Peyer's patch (tissue), 4 donors: ENCODE measurements at regions not wholly inside any gene's neighbourhood (a gene's known extent, or its start where the extent isn't known, plus 50 kb on each side); places are given as distances from the start of the nearest gene placed in this dataset.

Source experiments
- DNase-seq, 3 donors: peaks; one replicate each; pipeline ENCODE4 v3.0.0-alpha.2; 2017 to 2019
- H3K27ac ChIP-seq, 4 donors: fragments of 200-600 bp; sonication (generic); one replicate each; pipeline ENCODE4 v1.5.1; 2016 to 2019
- H3K27me3 ChIP-seq, 2 donors: fragments of 200-600 bp; sonication (generic); one replicate each; pipeline ENCODE4 v1.5.1; 2019
- H3K36me3 ChIP-seq, 3 donors: fragments of 200-600 bp; sonication (generic); one replicate each; pipeline ENCODE4 v1.5.1; 2016 to 2019
- H3K4me1 ChIP-seq, 4 donors: fragments of 200-600 bp; sonication (generic); one replicate each; pipeline ENCODE4 v1.5.1; 2016 to 2019
- H3K4me3 ChIP-seq, 4 donors: fragments of 200-600 bp; sonication (generic); 1 replicate in 3 of 4; 2 replicates in 1 of 4; pipeline ENCODE4 v1.5.1; 2016 to 2019; ENCODE audit warnings: mild to moderate bottlenecking in 1 of 4
- H3K9me3 ChIP-seq, 4 donors: fragments of 200-600 bp; sonication (generic); one replicate each; pipeline ENCODE4 v1.5.1; 2016 to 2019; ENCODE audit warnings: mild to moderate bottlenecking in 1 of 4
- POLR2A ChIP-seq, 2 donors: fragments of 450-650 bp; IDR thresholded peaks; one replicate each; pipeline ENCODE4 v1.5.1; 2017; ENCODE audit warnings: antibody characterized with exemption in 2 of 2, mild to moderate bottlenecking in 2 of 2, moderate library complexity in 2 of 2
- TF ChIP-seq, protein P1 (sequence below), 6 experiments: fragments of 450-650 bp in 4 of 6; fragments of 200-600 bp in 2 of 6; sonication (generic) in 1 of 6; IDR thresholded peaks; one replicate each; pipeline ENCODE4 v1.5.1; 2017 to 2019; ENCODE audit warnings: antibody characterized with exemption in 6 of 6, mild to moderate bottlenecking in 3 of 6, moderate library complexity in 1 of 6

GRCh38 chr20:61086031-61086430 lies 166.0 kb upstream of the CDH4 start:
- H3K27me3 ChIP-seq, result no peaks in the 10 kb centered on the region
- no peak overlapping the region for H3K4me3 ChIP-seq
- no peaks in the 10 kb centered on the region for H3K4me1 ChIP-seq
- H3K36me3 ChIP-seq, result no peaks in the 10 kb centered on the region
- no peak overlapping the region for H3K27ac ChIP-seq
- H3K9me3 ChIP-seq, result no peaks in the 10 kb centered on the region
- TF ChIP-seq, protein P1, sequence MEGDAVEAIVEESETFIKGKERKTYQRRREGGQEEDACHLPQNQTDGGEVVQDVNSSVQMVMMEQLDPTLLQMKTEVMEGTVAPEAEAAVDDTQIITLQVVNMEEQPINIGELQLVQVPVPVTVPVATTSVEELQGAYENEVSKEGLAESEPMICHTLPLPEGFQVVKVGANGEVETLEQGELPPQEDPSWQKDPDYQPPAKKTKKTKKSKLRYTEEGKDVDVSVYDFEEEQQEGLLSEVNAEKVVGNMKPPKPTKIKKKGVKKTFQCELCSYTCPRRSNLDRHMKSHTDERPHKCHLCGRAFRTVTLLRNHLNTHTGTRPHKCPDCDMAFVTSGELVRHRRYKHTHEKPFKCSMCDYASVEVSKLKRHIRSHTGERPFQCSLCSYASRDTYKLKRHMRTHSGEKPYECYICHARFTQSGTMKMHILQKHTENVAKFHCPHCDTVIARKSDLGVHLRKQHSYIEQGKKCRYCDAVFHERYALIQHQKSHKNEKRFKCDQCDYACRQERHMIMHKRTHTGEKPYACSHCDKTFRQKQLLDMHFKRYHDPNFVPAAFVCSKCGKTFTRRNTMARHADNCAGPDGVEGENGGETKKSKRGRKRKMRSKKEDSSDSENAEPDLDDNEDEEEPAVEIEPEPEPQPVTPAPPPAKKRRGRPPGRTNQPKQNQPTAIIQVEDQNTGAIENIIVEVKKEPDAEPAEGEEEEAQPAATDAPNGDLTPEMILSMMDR (IDR thresholded peaks at IDR 0.05), result no peak
- no peak for TF ChIP-seq POLR2A (IDR thresholded peaks at IDR 0.05)
- DNase-seq, result no peak

- H3K4me3 ChIP-seq, result no peak overlapping the region
Measured at GRCh38 chr20:61090541-61090940, 161.5 kb upstream of the CDH4 start.

GRCh38 chr20:61092251-61092650 lies 159.8 kb upstream of the CDH4 start:
- H3K27ac ChIP-seq, result no peak overlapping the region
- H3K4me1 ChIP-seq, result no peaks in the 10 kb centered on the region
- no peaks in the 10 kb centered on the region for H3K27me3 ChIP-seq
- no peak overlapping the region for H3K4me3 ChIP-seq
- no peaks in the 10 kb centered on the region for H3K36me3 ChIP-seq
- no peak for DNase-seq
- H3K9me3 ChIP-seq, result peaks cover 0 to 5% (median 0%) of the 10 kb centered on the region in 4 donors
- TF ChIP-seq, protein P1 (IDR thresholded peaks at IDR 0.05), result no peak
- no peak for TF ChIP-seq POLR2A (IDR thresholded peaks at IDR 0.05)

More at GRCh38 chr20:61090541-61090940, 161.5 kb upstream of the CDH4 start:
- H3K4me1 ChIP-seq, result no peaks in the 10 kb centered on the region
- no peak for TF ChIP-seq POLR2A (IDR thresholded peaks at IDR 0.05)
- H3K9me3 ChIP-seq, result peaks cover 0 to 5% (median 0%) of the 10 kb centered on the region in 4 donors
- no peaks in the 10 kb centered on the region for H3K36me3 ChIP-seq
- H3K27me3 ChIP-seq, result no peaks in the 10 kb centered on the region
- DNase-seq, result no peak
- H3K27ac ChIP-seq, result no peak overlapping the region

DNA sequence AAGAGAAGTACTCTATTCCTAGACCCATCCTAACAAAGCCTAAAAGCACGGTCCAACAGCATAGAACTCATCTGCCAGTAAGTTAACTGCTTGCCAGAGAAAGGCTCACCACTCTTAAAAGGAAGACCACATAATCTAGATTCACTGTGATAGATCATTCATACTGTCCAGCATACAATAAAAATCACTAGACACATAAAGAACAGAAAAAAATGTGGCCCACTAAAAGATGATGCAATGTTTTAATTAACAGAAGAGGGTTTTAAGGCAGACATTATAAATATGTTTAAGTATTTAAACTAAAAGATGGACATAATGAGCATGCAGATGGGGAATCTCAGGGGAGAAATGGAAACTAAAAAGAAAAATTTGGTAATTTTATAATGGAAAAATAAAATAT lies 157.5 kb upstream of the CDH4 start:
- TF ChIP-seq, protein P1 (IDR thresholded peaks at IDR 0.05), result no peak
- no peak for TF ChIP-seq POLR2A (IDR thresholded peaks at IDR 0.05)
- H3K36me3 ChIP-seq, result no peaks in the 10 kb centered on the region
- no peak for DNase-seq

GRCh38 chr20:61096463-61096862 lies 155.6 kb upstream of the CDH4 start:
- TF ChIP-seq, protein P1 (IDR thresholded peaks at IDR 0.05), result no peak
- no peak for TF ChIP-seq POLR2A (IDR thresholded peaks at IDR 0.05)
- Histone ChIP-seq H3K4me3 (no peak overlapping the region), H3K9me3 (peaks cover 0 to 5% (median 0%) of the 10 kb centered on the region in 4 donors), H3K4me1 (no peaks in the 10 kb centered on the region), H3K36me3 (no peaks in the 10 kb centered on the region), H3K27ac (no peak overlapping the region), H3K27me3 (no peaks in the 10 kb centered on the region)
- DNase-seq, result no peak

More for the DNA sequence above, 157.5 kb upstream of the CDH4 start:
- no peak overlapping the region for H3K4me3 ChIP-seq
- peaks cover 0 to 5% (median 0%) of the 10 kb centered on the region in 4 donors for H3K9me3 ChIP-seq
- H3K27me3 ChIP-seq, result no peaks in the 10 kb centered on the region
- no peaks in the 10 kb centered on the region for H3K4me1 ChIP-seq
- H3K27ac ChIP-seq, result no peak overlapping the region

DNA sequence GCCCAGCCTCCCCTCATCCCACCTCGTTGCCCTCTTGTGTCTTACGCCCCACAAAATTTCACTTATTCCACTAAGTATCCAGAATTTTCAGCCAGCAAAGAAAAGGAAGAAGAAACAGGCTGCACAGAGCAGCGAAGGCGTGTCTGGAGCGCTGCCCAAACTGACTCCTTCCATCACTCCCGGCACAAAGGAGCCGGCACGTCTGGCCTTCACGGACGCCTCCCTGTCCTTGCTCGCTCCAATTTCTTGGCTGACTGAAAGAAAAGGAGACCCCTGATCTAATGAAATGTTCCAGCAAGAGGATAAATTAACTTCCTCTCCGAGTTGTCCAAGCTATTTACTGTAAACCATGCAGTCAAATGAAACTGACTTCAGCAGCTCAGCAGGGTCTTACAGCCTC lies 152.3 kb upstream of the CDH4 start:
- TF ChIP-seq, protein P1 (IDR thresholded peaks at IDR 0.05), result no peak
- TF ChIP-seq POLR2A (IDR thresholded peaks at IDR 0.05), result no peak

More for the DNA sequence above, 152.3 kb upstream of the CDH4 start:
- Histone ChIP-seq H3K27me3 (no peaks in the 10 kb centered on the region), H3K27ac (no peak overlapping the region), H3K36me3 (no peaks in the 10 kb centered on the region), H3K4me1 (no peaks in the 10 kb centered on the region), H3K4me3 (no peak overlapping the region), H3K9me3 (no peaks in the 10 kb centered on the region)
- no peak for DNase-seq
